Mucosa of descending colon (tissue), 3 donors: ENCODE measurements at regions not wholly inside any gene's neighbourhood (a gene's known extent, or its start where the extent isn't known, plus 50 kb on each side); places are given as distances from the start of the nearest gene placed in this dataset.

Experiments used
- ATAC-seq: fragments of 200-7000 bp; cut with Tn5 transposase; one replicate; pipeline ENCODE4 v1.9.1; 2020; ENCODE audit warnings: mild to moderate bottlenecking, moderate library complexity
- DNase-seq, 3 donors: peaks; one replicate each; pipeline ENCODE4 v3.0.0-alpha.2; 2020
- H3K36me3 ChIP-seq: fragments of 200-600 bp; one replicate; pipeline ENCODE4 v1.8.0; 2021; ENCODE audit warnings: low read depth, mild to moderate bottlenecking
- H3K4me1 ChIP-seq: fragments of 200-600 bp; one replicate; pipeline ENCODE4 v1.8.0; 2021; ENCODE audit warnings: low read depth, mild to moderate bottlenecking
- H3K4me3 ChIP-seq: fragments of 200-600 bp; one replicate; pipeline ENCODE4 v1.8.0; 2021; ENCODE audit warnings: mild to moderate bottlenecking
- H3K9me3 ChIP-seq: fragments of 200-600 bp; one replicate; pipeline ENCODE4 v1.8.0; 2021; ENCODE audit warnings: mild to moderate bottlenecking
- intact Hi-C, 2 donors: fragments of 100-400 bp; cut with DNase I in 1 of 2; cut with micrococcal nuclease in 1 of 2; formaldehyde crosslinking; loops; one replicate each; pipeline versions ENCODE4 v1.11.0 to v1.11.1; 2022; cut with DNase I, micrococcal nuclease
- TF ChIP-seq, protein P1 (sequence below): fragments of 200-600 bp; IDR thresholded peaks from one replicate; pipeline ENCODE4 v1.8.0; 2022; ENCODE audit warnings: antibody characterized with exemption, mild to moderate bottlenecking
- donor health status: DM: no; HTN: no; CAD: no; lungs with moderate emphysema.
- donor health status: DM: no; HTN: no; CAD: no.
- donor health status: DM: no; HTN: yes; CAD: no.

DNA sequence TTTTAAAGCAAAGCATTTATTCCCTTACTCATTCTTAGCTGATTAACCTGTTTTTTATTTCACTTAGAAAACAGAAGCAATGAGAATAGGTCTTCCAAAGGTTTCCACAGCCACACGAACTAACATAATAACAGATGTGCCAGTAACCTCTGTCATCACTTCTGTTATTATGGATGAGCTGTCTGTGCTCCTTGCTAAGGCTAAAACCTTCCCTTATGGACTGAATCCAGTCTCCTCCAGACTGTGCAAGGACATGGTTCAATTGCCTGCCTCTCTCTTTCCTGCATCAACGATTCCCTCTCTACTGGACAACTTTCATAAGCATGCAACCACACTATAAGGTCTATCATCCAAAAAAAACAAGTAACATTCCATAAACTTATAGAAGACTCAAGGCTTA is 1446.2 kb downstream of the MAT2B start:
- ATAC-seq (no peak), DNase-seq (no peak)
- no peak overlapping the region for H3K4me3 ChIP-seq
- TF ChIP-seq, protein P1, sequence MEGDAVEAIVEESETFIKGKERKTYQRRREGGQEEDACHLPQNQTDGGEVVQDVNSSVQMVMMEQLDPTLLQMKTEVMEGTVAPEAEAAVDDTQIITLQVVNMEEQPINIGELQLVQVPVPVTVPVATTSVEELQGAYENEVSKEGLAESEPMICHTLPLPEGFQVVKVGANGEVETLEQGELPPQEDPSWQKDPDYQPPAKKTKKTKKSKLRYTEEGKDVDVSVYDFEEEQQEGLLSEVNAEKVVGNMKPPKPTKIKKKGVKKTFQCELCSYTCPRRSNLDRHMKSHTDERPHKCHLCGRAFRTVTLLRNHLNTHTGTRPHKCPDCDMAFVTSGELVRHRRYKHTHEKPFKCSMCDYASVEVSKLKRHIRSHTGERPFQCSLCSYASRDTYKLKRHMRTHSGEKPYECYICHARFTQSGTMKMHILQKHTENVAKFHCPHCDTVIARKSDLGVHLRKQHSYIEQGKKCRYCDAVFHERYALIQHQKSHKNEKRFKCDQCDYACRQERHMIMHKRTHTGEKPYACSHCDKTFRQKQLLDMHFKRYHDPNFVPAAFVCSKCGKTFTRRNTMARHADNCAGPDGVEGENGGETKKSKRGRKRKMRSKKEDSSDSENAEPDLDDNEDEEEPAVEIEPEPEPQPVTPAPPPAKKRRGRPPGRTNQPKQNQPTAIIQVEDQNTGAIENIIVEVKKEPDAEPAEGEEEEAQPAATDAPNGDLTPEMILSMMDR = no peak
- H3K4me1 ChIP-seq = no peaks in the 10 kb centered on the region
- H3K36me3 ChIP-seq = no peaks in the 10 kb centered on the region
- no peaks in the 10 kb centered on the region for H3K9me3 ChIP-seq
- intact Hi-C loops = no loop called here

DNA sequence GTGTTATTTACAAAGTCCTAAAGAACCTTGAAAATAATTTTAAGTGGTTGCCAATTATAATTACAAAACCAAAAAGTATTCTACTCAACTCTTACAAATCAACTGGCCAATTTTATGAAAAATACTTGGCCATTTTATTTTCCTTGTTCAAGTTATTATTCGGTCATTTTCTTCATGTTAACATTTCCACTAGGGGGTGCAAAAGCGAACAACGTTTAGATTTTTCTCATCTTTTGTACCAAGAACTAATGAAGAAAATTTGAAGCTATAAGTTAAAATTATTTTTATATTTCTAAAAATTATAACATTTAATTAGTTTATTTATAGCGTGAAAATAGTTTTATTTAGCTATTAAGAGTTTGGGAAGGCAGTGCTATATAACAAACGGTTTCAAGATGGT is 1453.3 kb downstream of the MAT2B start:
- TF ChIP-seq, protein P1 = no peak
- Histone ChIP-seq H3K36me3 (no peaks in the 10 kb centered on the region), H3K4me1 (no peaks in the 10 kb centered on the region), H3K9me3 (no peaks in the 10 kb centered on the region), H3K4me3 (no peak overlapping the region)
- ATAC-seq = no peak
- DNase-seq = no peak
- intact Hi-C loops = no loop called here

DNA sequence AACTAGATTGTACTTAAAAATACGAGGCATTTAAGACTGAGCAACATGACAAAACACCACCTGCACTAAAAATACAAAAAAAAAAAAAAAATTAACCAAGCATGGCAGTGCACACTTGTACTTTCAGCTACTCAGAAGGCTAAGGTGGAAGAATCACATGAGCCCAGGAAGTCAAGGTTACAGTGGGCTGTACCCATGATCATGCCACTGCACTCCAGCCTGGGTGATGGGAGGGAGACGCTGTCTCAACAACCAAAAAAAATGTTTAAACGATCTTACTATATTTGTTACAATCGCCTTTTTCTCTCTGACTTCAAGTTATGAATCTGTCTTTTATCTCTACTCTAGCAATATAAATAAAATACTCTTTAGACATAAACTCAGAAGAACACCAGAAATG is 1454.3 kb downstream of the MAT2B start:
- TF ChIP-seq, protein P1 = no peak
- intact Hi-C loops = no loop called here
- DNase-seq = no peak

DNA sequence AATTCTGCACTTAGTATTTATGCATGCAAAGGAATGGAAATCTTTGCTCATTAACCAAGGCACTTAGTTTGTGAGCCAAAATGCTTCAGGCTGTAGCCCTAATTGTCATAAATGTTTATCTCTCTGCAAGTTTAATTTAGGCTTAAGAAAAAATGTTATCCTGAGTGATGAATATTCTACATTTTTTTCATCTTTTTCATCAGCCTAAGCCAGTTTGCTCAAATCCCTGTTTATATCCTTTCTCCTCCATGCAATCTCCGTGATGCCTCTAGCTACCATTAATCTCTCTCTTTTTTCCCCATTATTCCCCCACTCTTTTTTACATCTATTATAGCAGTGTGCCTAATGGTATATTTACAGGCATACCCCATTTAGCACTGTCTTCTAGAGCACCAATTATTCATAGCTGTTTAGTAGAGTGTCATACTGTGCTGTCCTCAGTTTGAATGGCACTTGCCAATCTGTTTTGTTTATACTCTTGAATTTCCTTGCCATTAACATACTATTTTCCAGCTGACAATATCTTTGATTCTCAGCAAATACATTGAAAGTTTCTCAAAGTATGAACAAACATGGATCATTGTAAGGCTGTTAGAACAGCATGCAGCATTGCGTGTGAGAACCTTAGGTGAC is 1457.0 kb downstream of the MAT2B start:
- TF ChIP-seq, protein P1 = no peak
- ATAC-seq = no peak
- Histone ChIP-seq H3K9me3 (no peaks in the 10 kb centered on the region), H3K36me3 (no peaks in the 10 kb centered on the region), H3K4me3 (no peak overlapping the region), H3K4me1 (no peaks in the 10 kb centered on the region)
- no peak for DNase-seq
- intact Hi-C loops = no loop called here

More for the DNA sequence above, 1454.3 kb downstream of the MAT2B start:
- H3K4me3 ChIP-seq = no peak overlapping the region
- ATAC-seq = no peak
- no peaks in the 10 kb centered on the region for H3K4me1 ChIP-seq
- no peaks in the 10 kb centered on the region for H3K36me3 ChIP-seq
- no peaks in the 10 kb centered on the region for H3K9me3 ChIP-seq

DNA sequence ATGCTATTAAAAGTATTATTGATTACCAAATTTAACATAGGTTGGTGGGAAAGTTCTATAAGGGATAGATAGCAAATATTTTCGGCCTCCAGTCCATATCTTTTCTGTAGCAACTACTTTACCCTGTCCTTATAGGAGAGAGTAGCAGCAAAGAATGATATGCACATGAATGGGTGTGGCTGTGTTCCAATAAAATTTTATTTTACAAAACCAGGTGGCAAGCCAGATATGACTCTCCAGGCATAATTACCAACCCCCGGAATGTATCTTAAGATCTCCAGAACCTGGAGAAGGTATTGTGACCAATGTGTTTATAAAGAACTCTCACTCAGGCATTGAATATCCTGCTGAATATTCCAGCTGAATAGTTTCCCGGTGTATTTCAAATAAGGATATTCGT is 1461.2 kb downstream of the MAT2B start:
- Histone ChIP-seq H3K4me1 (no peaks in the 10 kb centered on the region), H3K4me3 (no peak overlapping the region), H3K9me3 (no peaks in the 10 kb centered on the region), H3K36me3 (no peaks in the 10 kb centered on the region)
- DNase-seq = no peak
- TF ChIP-seq, protein P1 = no peak
- intact Hi-C loops = no loop called here
- no peak for ATAC-seq

DNA sequence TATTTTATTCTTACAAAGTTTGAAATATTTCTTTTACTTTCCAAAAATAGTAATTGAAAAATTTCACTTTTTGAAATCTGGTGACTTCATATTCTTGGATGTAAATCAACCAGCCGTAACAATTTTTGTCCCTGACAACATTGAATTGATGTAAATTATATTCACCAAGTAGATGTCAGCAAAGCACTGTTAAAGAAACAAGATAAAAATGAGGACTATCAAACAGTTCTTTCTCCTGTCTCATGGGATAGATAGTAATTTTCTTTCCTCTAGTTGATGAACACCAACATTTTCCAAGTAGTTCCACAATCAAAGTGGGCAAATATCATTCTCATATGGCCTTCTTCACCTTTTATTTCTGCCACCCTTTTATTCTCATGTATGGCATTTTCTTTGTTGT is 1461.9 kb downstream of the MAT2B start:
- no peak for DNase-seq

More for the DNA sequence above, 1461.9 kb downstream of the MAT2B start:
- ATAC-seq = no peak
- H3K4me1 ChIP-seq = no peaks in the 10 kb centered on the region
- intact Hi-C loops = no loop called here
- H3K4me3 ChIP-seq = no peak overlapping the region
- H3K9me3 ChIP-seq = no peaks in the 10 kb centered on the region
- TF ChIP-seq, protein P1 = no peak
- no peaks in the 10 kb centered on the region for H3K36me3 ChIP-seq
